KOPT-K1 (cell line): ENCODE measurements at regions not wholly inside any gene's neighbourhood (a gene's known extent, or its start where the extent isn't known, plus 50 kb on each side); places are given as distances from the start of the nearest gene placed in this dataset.

Experiments used
- H3K27ac ChIP-seq: fragments of 200-600 bp; sonication (generic); 2 replicates; pipeline ENCODE4 v1.5.1; 2016; ENCODE audit warnings: antibody characterized with exemption, mild to moderate bottlenecking, low read depth, low read length; ENCODE audit not compliant: poor library complexity, severe bottlenecking
- H3K36me3 ChIP-seq: fragments of 200-600 bp; sonication (generic); 2 replicates; pipeline ENCODE4 v1.5.1; 2017; ENCODE audit warnings: antibody characterized with exemption, mild to moderate bottlenecking, low read length, moderate library complexity; ENCODE audit not compliant: insufficient read depth
- H3K9me3 ChIP-seq: fragments of 200-600 bp; sonication (generic); 2 replicates; pipeline ENCODE4 v1.5.1; 2017; ENCODE audit warnings: antibody characterized with exemption, low read length, mild to moderate bottlenecking; ENCODE audit not compliant: insufficient read depth, poor library complexity, severe bottlenecking

GRCh38 chr3:34013818-34014570 is 215.6 kb downstream of the PDCD6IP start:
- Histone ChIP-seq H3K27ac (no peak overlapping the region), H3K9me3 (no peaks in the 10 kb centered on the region), H3K36me3 (no peaks in the 10 kb centered on the region)

DNA sequence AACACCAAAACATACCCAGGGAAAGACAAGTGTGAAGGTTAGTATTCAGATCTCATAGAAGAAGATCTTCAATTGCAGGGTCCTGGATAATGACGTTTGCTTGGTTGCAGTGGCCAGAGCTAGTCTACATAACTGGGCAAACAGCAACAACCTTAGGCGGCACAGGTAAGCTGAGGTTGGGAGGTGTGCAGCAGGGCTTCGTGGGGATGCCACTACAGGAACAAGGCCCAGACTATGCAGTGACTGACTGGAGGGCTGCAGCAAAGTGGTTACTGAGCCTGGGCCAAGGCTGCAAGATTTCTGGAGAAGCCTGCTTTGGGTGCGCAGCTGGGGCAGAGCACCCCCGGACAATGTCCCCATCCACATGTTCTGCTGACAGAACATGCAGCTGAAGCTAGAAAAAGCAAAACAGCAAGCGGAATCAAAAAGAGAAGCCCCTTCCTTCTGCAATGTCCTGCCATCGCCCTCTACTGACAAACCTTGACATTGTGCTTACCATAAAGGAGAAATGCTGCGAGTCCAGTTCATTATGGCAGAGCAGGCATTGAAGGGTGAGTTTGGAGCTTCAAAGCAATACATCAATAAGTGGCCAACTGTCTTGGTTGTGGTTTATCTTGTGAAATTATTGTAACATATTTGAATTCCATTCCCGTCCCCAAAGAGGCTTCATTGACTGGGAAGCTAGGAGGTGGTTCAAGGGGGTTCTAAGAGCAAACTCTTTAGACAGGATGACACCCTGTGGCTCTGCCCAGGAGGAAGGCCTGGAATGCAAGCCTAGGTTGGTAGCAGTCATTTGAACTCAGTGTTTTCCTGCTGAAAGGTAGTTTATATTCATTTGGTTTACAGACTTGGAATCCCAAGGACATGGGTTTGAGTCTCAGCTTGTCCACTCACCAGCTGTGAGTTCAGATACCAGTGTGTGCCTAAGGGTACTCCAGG is 217.0 kb downstream of the PDCD6IP start:
- Histone ChIP-seq H3K36me3 (no peaks in the 10 kb centered on the region), H3K9me3 (no peaks in the 10 kb centered on the region), H3K27ac (peak overlapping the region; percentile 82)

DNA sequence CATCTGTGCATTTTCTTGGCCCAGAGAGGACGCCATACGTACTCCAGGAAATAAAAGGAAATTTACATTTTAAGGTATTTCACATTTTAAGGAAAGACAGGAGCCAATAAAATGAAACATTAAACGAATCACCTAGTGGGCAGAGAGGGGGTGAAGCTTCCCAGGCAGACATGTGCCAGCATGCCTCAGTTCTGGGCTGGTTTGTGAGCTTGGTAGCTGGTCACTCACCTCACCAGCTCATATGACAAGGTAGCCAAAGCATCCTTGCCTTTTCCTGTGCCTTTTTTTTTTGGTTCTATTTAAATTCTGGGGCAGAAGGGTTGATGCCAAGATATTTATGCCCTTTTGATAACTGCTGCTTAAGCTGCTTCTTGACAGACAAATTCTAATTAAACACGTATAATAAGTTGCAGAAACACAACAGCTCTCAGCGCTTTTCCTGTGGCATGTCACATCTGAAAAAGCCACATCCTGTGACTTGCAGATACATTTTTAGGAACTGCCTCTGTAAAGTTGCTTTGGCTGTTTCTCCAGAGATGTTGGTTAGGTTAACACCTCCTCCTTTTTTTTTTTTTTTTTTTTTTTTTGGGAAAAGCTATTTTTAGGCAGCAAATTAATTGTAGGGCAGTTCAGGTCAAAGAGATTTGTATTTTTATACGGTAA is 218.6 kb downstream of the PDCD6IP start:
- H3K27ac ChIP-seq, result peak overlapping the region; percentile 82
- H3K36me3 ChIP-seq, result no peaks in the 10 kb centered on the region
- H3K9me3 ChIP-seq, result no peaks in the 10 kb centered on the region

DNA sequence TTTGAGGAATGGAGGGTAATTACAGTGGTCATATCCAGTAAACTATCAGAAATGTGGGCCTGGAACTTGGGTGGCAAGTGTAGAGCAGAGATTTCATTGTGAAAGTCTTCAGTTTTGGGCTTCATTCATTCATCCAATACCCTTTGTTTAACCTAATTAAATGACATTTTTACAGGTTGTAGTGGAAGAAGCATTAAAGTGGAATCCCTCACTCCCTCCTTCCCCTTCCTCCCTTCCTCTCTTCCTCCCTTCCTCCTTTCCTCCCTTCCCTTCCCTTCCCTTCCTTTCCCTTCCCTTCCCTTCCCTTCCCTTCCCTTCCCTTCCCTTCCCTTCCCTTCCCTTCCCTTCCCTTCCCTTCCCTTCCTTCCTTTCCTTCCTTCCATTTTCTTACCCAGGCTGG is 219.3 kb downstream of the PDCD6IP start:
- Histone ChIP-seq H3K27ac (peak overlapping the region; percentile 82), H3K9me3 (no peaks in the 10 kb centered on the region), H3K36me3 (no peaks in the 10 kb centered on the region)

GRCh38 chr3:34019158-34019557 is 220.7 kb downstream of the PDCD6IP start:
- no peaks in the 10 kb centered on the region for H3K36me3 ChIP-seq
- no peaks in the 10 kb centered on the region for H3K9me3 ChIP-seq
- H3K27ac ChIP-seq, result peak overlapping the region; percentile 82

DNA sequence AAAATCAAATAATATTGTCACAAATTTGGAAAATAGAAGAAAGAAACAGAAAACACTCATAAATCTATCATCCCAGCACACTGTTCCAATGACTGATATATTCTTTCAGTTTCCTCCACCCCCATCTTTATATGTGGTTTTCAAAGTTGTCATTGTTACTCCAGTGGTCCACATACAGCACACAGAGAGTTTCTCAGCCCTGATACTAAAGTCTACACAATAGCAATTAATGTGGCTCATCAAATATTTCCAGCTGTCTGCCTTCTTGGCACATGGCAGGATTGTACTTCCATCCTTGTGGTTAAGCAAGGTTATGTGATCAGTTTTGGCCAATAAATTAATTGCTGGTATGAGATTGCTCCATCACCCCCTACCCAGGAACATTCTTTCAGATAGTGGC is 221.7 kb downstream of the PDCD6IP start:
- Histone ChIP-seq H3K27ac (peak overlapping the region; percentile 82), H3K36me3 (no peaks in the 10 kb centered on the region), H3K9me3 (no peaks in the 10 kb centered on the region)

DNA sequence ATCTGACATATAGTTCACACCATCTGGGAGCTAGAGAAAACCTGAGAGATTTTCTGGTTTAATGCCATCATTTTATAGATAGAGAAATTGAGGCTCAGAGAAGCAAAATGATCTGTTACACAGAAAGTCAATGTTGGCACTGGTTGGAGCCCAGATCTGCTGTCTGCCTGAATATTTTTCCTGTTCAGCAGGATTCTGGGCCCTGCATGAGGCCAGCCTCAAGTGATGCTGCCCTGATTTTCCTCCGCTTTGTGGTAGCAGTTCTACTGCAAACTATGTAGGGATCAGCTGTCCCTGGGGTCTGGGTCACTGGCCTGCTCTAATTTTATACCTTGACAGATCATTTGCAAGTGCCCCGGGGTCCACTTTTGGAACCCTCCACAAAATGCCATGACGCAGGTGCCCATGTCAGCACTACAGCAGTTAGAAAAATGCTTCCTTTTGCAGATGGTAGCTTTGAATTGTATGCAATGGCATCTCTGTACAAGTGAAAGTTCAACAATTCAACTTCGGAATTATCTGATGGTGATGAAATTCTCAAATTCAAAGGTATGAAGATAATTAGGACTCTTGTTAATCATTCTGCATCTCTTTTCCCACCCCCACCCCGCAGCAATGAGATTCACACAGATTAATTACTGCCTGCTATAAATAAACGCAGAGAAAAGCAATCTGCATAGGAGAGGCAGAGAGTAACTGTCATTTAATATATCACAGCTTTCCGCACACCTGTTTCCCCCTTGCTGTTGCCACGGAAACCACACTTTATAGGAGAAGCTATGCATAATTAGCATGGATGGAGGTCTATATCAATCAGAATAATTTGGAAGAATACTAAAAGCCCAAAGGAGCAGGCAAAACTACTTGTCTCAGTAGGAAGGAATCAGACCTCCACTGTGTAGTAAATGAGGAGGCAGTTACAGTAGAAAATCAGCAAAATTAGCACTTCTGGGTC is 222.6 kb downstream of the PDCD6IP start:
- Histone ChIP-seq H3K36me3 (no peaks in the 10 kb centered on the region), H3K27ac (peak overlapping the region; percentile 82), H3K9me3 (no peaks in the 10 kb centered on the region)

DNA sequence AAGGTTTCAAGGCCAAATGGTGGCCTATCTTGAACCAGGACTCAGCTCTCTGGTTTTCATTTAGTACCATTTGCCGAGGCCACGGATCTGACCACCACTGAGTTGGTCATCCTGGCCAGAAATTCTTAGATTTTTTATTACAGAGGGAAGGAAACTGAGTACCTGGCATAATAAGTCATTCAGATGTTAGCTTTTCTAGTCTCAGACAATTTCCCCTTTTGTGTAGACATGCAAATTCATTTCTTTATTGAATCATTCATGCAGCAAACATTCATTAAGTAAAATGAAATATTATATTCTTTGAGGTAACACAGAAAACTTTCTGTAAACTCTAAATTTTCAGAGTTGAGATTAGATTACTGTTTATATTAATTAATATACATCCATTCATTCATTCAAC is 223.7 kb downstream of the PDCD6IP start:
- Histone ChIP-seq H3K36me3 (no peaks in the 10 kb centered on the region), H3K27ac (peak overlapping the region; percentile 82), H3K9me3 (no peaks in the 10 kb centered on the region)

DNA sequence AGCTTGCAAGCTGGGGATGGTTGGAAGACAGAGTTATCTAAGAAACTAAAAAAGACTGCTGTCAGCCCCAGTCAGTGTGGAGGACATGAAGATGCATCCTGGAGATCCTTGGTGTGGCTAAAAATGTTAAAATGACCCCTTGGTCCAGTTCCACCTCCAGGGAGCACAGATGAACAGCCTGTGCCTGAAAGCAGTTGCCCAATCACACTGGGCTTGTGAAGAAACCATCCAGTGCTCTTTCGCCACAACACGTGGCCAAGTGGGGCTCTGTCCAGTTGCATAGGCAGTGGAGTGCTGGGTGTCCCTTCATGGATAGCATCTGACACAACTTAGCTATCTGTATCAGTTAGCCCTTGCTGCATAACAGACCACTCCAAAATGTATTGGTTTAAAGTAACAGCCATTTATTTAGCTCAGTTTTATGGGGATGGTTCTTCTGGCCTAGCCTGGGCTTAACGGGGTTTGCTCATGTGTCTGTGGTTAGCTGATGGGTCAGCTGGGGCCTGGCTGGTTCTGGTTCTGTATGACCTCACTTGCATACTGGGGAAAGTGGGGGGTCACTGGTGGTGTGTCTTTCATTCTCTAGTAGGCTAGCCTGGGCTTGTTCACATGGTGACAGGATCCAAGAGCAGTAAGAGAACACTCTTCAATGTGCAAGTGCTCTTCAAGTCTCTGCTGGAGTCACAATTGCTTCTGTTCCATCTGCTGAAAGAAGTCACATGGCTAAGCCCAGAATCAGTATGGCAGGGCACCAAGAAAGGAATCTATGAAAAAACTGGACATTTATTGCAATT is 226.2 kb downstream of the PDCD6IP start:
- H3K9me3 ChIP-seq, result no peaks in the 10 kb centered on the region
- H3K27ac ChIP-seq, result no peak overlapping the region
- H3K36me3 ChIP-seq, result no peaks in the 10 kb centered on the region

GRCh38 chr3:34033839-34034238 is 235.4 kb downstream of the PDCD6IP start:
- H3K36me3 ChIP-seq, result no peaks in the 10 kb centered on the region
- H3K9me3 ChIP-seq, result no peaks in the 10 kb centered on the region
- H3K27ac ChIP-seq, result no peak overlapping the region

- Histone ChIP-seq H3K27ac (no peak overlapping the region), H3K36me3 (no peaks in the 10 kb centered on the region), H3K9me3 (no peaks in the 10 kb centered on the region)
These were observed 236.4 kb downstream of the PDCD6IP start for GRCh38 chr3:34034840-34035239.

DNA sequence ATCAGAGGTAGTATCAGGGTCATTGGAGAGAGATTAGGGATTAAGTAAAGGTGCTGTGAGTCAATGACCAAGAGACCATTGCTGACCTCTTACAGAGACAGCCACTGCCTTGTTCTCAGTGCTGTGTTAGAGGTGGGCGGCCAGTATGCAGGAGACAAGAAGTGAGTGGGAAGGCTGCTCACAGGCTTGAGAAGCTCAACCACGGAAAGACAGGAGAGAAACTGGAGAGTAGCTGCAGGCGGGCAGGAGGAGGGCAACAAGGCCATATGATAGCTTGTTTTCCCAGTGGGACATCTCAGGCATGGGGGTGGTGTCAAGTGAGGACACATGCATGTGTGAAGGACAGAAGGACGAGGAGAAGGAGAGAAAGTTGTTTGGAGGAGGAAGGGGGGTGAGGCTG is 237.3 kb downstream of the PDCD6IP start:
- H3K27ac ChIP-seq, result no peak overlapping the region
- H3K9me3 ChIP-seq, result no peaks in the 10 kb centered on the region
- H3K36me3 ChIP-seq, result no peaks in the 10 kb centered on the region

GRCh38 chr3:34037260-34037659 is 238.8 kb downstream of the PDCD6IP start:
- Histone ChIP-seq H3K27ac (no peak overlapping the region), H3K9me3 (no peaks in the 10 kb centered on the region), H3K36me3 (no peaks in the 10 kb centered on the region)

DNA sequence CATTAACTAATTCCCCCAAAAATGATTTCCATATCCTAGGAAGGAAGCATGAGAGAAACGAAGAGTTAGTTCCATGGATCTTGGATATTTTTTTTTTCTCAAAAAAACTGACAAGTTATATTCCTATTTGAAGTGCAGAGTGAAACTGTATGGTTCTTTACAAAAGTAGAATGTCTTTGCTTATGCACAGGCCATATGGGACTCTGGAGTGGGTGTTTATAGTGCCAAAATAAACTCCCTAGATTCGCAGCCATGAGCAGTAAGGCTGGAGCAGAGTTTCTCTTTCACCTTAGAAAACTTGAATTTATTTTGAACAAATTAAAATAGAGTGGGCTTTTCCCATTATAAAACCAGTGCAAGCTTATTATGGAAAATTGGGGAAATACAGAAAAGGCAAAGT is 239.7 kb downstream of the PDCD6IP start:
- no peaks in the 10 kb centered on the region for H3K36me3 ChIP-seq
- no peaks in the 10 kb centered on the region for H3K9me3 ChIP-seq
- H3K27ac ChIP-seq, result no peak overlapping the region
